Keratinocyte (primary cell): ENCODE measurements at regions not wholly inside any gene's neighbourhood (a gene's known extent, or its start where the extent isn't known, plus 50 kb on each side); places are given as distances from the start of the nearest gene placed in this dataset.
"Not testable (repeated sequence)": the region's sequence is repeated elsewhere in the genome, so short reads cannot be mapped to it uniquely, and the experiment has no call there.

Experiments used
- EZH2 ChIP-seq: IDR thresholded peaks from one replicate; pipeline ENCODE4 v1.6.1; 2012; ENCODE audit warnings: inconsistent platforms, mild to moderate bottlenecking, low read length, moderate library complexity
- TF ChIP-seq, protein P1 (sequence below), 3 experiments: IDR thresholded peaks in 1 of 3; conservative IDR thresholded peaks in 1 of 3; optimal IDR thresholded peaks in 1 of 3; 2 replicates in 2 of 3; 3 replicates in 1 of 3; pipeline versions ENCODE3 to v1.5.1; 2011; ENCODE audit warnings: low read length in 3 of 3, mild to moderate bottlenecking in 3 of 3, moderate library complexity in 2 of 3, control low read depth in 1 of 3, inconsistent platforms in 1 of 3; ENCODE audit not compliant: insufficient read depth in 2 of 3; ENCODE audit errors: extremely low read depth in 1 of 3

DNA sequence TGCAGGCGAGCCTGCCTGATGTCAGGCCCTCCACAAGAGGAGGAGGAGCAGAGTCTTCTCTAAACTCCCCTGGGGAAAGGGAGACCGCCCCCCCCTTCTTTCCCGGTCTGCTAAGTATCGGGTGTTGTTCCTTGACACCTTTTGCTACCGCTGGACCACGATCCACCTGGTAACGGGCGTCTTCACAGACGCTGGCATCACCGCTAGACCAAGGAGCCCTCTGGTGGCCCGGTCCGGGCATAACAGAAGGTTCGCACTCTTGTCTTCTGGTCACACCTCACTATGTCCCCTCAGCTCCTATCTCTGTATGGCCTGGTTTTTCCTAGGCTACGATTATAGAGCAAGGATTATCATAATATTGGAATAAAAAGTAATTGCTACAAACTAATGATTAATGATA, 86.0 kb upstream of the TNK2 start:
- TF ChIP-seq, protein P1, sequence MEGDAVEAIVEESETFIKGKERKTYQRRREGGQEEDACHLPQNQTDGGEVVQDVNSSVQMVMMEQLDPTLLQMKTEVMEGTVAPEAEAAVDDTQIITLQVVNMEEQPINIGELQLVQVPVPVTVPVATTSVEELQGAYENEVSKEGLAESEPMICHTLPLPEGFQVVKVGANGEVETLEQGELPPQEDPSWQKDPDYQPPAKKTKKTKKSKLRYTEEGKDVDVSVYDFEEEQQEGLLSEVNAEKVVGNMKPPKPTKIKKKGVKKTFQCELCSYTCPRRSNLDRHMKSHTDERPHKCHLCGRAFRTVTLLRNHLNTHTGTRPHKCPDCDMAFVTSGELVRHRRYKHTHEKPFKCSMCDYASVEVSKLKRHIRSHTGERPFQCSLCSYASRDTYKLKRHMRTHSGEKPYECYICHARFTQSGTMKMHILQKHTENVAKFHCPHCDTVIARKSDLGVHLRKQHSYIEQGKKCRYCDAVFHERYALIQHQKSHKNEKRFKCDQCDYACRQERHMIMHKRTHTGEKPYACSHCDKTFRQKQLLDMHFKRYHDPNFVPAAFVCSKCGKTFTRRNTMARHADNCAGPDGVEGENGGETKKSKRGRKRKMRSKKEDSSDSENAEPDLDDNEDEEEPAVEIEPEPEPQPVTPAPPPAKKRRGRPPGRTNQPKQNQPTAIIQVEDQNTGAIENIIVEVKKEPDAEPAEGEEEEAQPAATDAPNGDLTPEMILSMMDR (optimal IDR thresholded peaks at IDR 0.05 in 1 of 3, IDR thresholded peaks at IDR 0.05 in 1 of 3, conservative IDR thresholded peaks at IDR 0.05 in 1 of 3; ENCODE audit: extremely low read depth in 1 of 3, insufficient read depth in 2 of 3, low read length in 3 of 3) = peak in 1 of 3 experiments; percentile 30
- not testable (repeated sequence) for TF ChIP-seq EZH2
